K562 (cell line): ENCODE measurements at regions not wholly inside any gene's neighbourhood (a gene's known extent, or its start where the extent isn't known, plus 50 kb on each side); places are given as distances from the start of the nearest gene placed in this dataset.

Experiments used
- ATAC-seq: fragments of 200-7000 bp; cut with Tn5 transposase; 3 replicates; pipeline ENCODE4 v1.9.1; 2020; ENCODE audit warnings: moderate library complexity
- BruUV-seq: library from RNA; stranded (reverse); fragments of 400-500 nt; replicated peaks from 2 replicates; lab custom pipeline; 2021; lab: Mats Ljungman, UMichigan
- CTCF ChIA-PET: fragments of 300-600 bp; formaldehyde crosslinking; extraction: SDS; loops from one replicate; lab custom pipeline; 2021; ENCODE audit warnings: low intra/inter-chr PET ratio; lab: Yijun Ruan, JAX
- POLR2A ChIA-PET: fragments of 300-600, 350-650 bp; sonication (Branson Sonifier 250); formaldehyde crosslinking; extraction: SDS; loops from one replicate; lab custom pipeline; 2021; ENCODE audit warnings: antibody characterized with exemption, inconsistent platforms; lab: Yijun Ruan, JAX
- DNase-seq, 4 experiments: peaks; one replicate each; pipeline versions ENCODE4 v3.0.0 to v3.0.0-alpha.2; 2011 to 2018; ENCODE audit warnings: low spot score in 3 of 4, mixed read lengths in 3 of 4; ENCODE audit errors: extremely low read depth in 1 of 4
- FAIRE-seq: peaks from 2 replicates; lab custom pipeline; 2011; peaks lifted over from hg19 to GRCh38; lab: Jason Lieb, UNC
- H2AFZ ChIP-seq: 2 replicates; pipeline ENCODE4 v1.6.0; 2011; ENCODE audit warnings: low read depth, low read length, control low read depth, inconsistent platforms
- H3K27ac ChIP-seq: fragments of 200-600 bp; 3 replicates; pipeline ENCODE4 v1.8.0; 2011; ENCODE audit warnings: low read depth, mild to moderate bottlenecking, control low read depth, inconsistent platforms, low read length, moderate library complexity, mixed read lengths; ENCODE audit errors: extremely low read depth
- H3K27me3 ChIP-seq, 2 experiments: fragments of 300-600 bp in 1 of 2; 2 replicates in 1 of 2; 3 replicates in 1 of 2; pipeline versions ENCODE4 v1.6.0 to v1.8.0; 2011; ENCODE audit warnings: inconsistent platforms in 2 of 2, low read length in 2 of 2, mild to moderate bottlenecking in 1 of 2, mixed read lengths in 1 of 2, moderate library complexity in 1 of 2; ENCODE audit not compliant: control insufficient read depth in 2 of 2, insufficient read depth in 2 of 2
- H3K36me3 ChIP-seq: fragments of 300-600 bp; 3 replicates; pipeline ENCODE4 v1.8.0; 2011; ENCODE audit warnings: mild to moderate bottlenecking, low read length, inconsistent platforms; ENCODE audit not compliant: control insufficient read depth, insufficient read depth
- H3K4me1 ChIP-seq, 2 experiments: fragments of 200-600 bp in 1 of 2; replicated peaks in 1 of 2; 2 replicates in 1 of 2; 3 replicates in 1 of 2; pipeline versions ENCODE4 v1.5.1 to v1.8.0; 2011; ENCODE audit warnings: inconsistent platforms in 2 of 2, low read length in 2 of 2, mild to moderate bottlenecking in 1 of 2, mixed read lengths in 1 of 2, moderate library complexity in 1 of 2; ENCODE audit not compliant: control insufficient read depth in 2 of 2, insufficient read depth in 2 of 2
- H3K4me2 ChIP-seq: 2 replicates; pipeline ENCODE4 v1.6.1; 2011; ENCODE audit warnings: low read length, control low read depth, inconsistent platforms, mixed read lengths; ENCODE audit not compliant: insufficient read depth
- H3K4me3 ChIP-seq: fragments of 200-600 bp; sonication (generic), shearing (Covaris generic); 2 replicates; pipeline ENCODE4 v1.5.1; 2016; ENCODE audit warnings: control low read depth, inconsistent platforms
- H3K79me2 ChIP-seq: fragments of 200-600 bp; 3 replicates; pipeline ENCODE4 v1.8.0; 2011; ENCODE audit warnings: low read length, inconsistent platforms; ENCODE audit not compliant: control insufficient read depth, insufficient read depth
- H3K9ac ChIP-seq, 2 experiments: 2 replicates each; pipeline versions ENCODE4 v1.6.0 to v1.6.1; 2011; ENCODE audit warnings: low read depth in 2 of 2, low read length in 2 of 2, control low read depth in 1 of 2, inconsistent platforms in 1 of 2, mild to moderate bottlenecking in 1 of 2, mixed read lengths in 1 of 2; ENCODE audit not compliant: insufficient read depth in 1 of 2
- H3K9me1 ChIP-seq: one replicate; pipeline ENCODE4 v1.6.0; 2011; ENCODE audit warnings: inconsistent platforms, mild to moderate bottlenecking, low read length, moderate library complexity; ENCODE audit not compliant: control insufficient read depth, insufficient read depth
- H3K9me3 ChIP-seq: replicated peaks from 2 replicates; pipeline ENCODE4 v1.5.1; 2011; ENCODE audit warnings: low read depth, low read length, inconsistent platforms; ENCODE audit not compliant: control insufficient read depth, insufficient read depth
- H4K20me1 ChIP-seq: replicated peaks from 2 replicates; pipeline ENCODE4 v1.6.1; 2011; ENCODE audit warnings: low read length, inconsistent platforms, mixed read lengths; ENCODE audit not compliant: control insufficient read depth, insufficient read depth
- CBFA2T3 ChIP-seq: fragments of 450-650 bp; IDR thresholded peaks from 2 replicates; pipeline ENCODE4 v1.6.1; 2017
- CEBPB ChIP-seq: fragments of 450-650 bp; IDR thresholded peaks from 2 replicates; pipeline ENCODE4 v1.6.1; 2016; ENCODE audit warnings: missing genetic modification characterization, missing compliant biosample characterization
- CHD1 ChIP-seq: fragments of 200-600 bp; sonication (generic); IDR thresholded peaks from one replicate; pipeline ENCODE4 v1.6.1; 2012; ENCODE audit warnings: mild to moderate bottlenecking, moderate library complexity, low read length, inconsistent platforms
- ID3 ChIP-seq, 2 experiments: fragments of 250-450 bp in 1 of 2; fragments of 450-650 bp in 1 of 2; sonication (Bioruptor Pico) in 1 of 2; IDR thresholded peaks; 2 replicates each; pipeline versions ENCODE4 v1.6.1 to v1.8.0; 2016 to 2021; ENCODE audit warnings: mild to moderate bottlenecking in 2 of 2, moderate library complexity in 2 of 2, missing compliant biosample characterization in 1 of 2, missing genetic modification characterization in 1 of 2
- MYBL2 ChIP-seq, 2 experiments: fragments of 450-650 bp in 1 of 2; sonication (generic) in 1 of 2; formaldehyde crosslinking in 1 of 2; IDR thresholded peaks; 2 replicates each; pipeline versions ENCODE4 v1.6.1 to v1.8.1; 2017 to 2022; ENCODE audit warnings: borderline replicate concordance in 1 of 2, inconsistent platforms in 1 of 2, low read depth in 1 of 2, mild to moderate bottlenecking in 1 of 2, missing genetic modification reagents in 1 of 2, moderate library complexity in 1 of 2
- NCOR1 ChIP-seq: fragments of 450-650 bp; IDR thresholded peaks from 2 replicates; pipeline ENCODE4 v1.6.1; 2016; ENCODE audit warnings: mild to moderate bottlenecking, moderate library complexity
- PPARD ChIP-seq: fragments of 250-450 bp; sonication (Bioruptor Pico); IDR thresholded peaks from 2 replicates; pipeline ENCODE4 v1.8.0; 2022; ENCODE audit warnings: inconsistent platforms, mild to moderate bottlenecking, moderate library complexity
- PTRF ChIP-seq: fragments of 450-650 bp; IDR thresholded peaks from 2 replicates; pipeline ENCODE4 v1.6.1; 2016; ENCODE audit warnings: mild to moderate bottlenecking, missing genetic modification characterization, missing compliant biosample characterization
- SAFB ChIP-seq: fragments of 200-400 bp; formaldehyde crosslinking; IDR thresholded peaks from 2 replicates; pipeline ENCODE4 v1.6.1; 2017; ENCODE audit warnings: low read depth, low read length, borderline replicate concordance
- SLC30A9 ChIP-seq: fragments of 250-450 bp; sonication (Bioruptor Pico); IDR thresholded peaks from 2 replicates; pipeline ENCODE4 v1.8.0; 2022; ENCODE audit warnings: mild to moderate bottlenecking, moderate library complexity
- SREBF1 ChIP-seq: fragments of 150-350 bp; IDR thresholded peaks from 2 replicates; pipeline ENCODE4 v1.6.1; 2014; ENCODE audit warnings: antibody characterized with exemption, low read depth, low read length, borderline replicate concordance
- STAT5A ChIP-seq: IDR thresholded peaks from 2 replicates; pipeline ENCODE4 v1.6.1; 2012; ENCODE audit warnings: low read length, inconsistent platforms, borderline replicate concordance
- STAT6 ChIP-seq: sonication (generic); formaldehyde crosslinking; IDR thresholded peaks from 2 replicates; pipeline ENCODE4 v1.8.1; 2023; ENCODE audit warnings: mild to moderate bottlenecking, missing genetic modification reagents
- THRA ChIP-seq: fragments of 450-650 bp; IDR thresholded peaks from 2 replicates; pipeline ENCODE4 v1.6.1; 2017; ENCODE audit warnings: mild to moderate bottlenecking, moderate library complexity
- ZBTB2 ChIP-seq: fragments of 450-650 bp; IDR thresholded peaks from 2 replicates; pipeline ENCODE4 v1.6.1; 2016; ENCODE audit warnings: antibody characterized with exemption
- ZNF695 ChIP-seq: fragments of 450-650 bp; formaldehyde crosslinking; IDR thresholded peaks from 2 replicates; pipeline ENCODE4 v1.4.0; 2020; ENCODE audit warnings: mild to moderate bottlenecking, moderate library complexity
- WGBS: fragments of 100-300 bp; shearing (Covaris generic); methylation state at CpG from one replicate; pipeline ENCODE4 v1.1.6; 2016; ENCODE audit warnings: low coverage, mixed read lengths; ENCODE audit not compliant: insufficient coverage; ENCODE audit errors: missing lambda C conversion rate; 5-methylcytosine and 5-hydroxymethylcytosine counted together
- in situ Hi-C: fragments of 300-500 bp; cut with MboI; formaldehyde crosslinking; loops from 4 replicates; pipeline ENCODE4 v1.15.0; 2018; ENCODE audit warnings: inconsistent platforms, mixed read lengths
- intact Hi-C: fragments of 100-400 bp; cut with micrococcal nuclease; formaldehyde crosslinking; loops from 2 replicates; pipeline ENCODE4 v1.14.2; 2022
- TF ChIP-seq, protein P1 (sequence below): sonication (generic); IDR thresholded peaks from 2 replicates; pipeline ENCODE4 v1.6.1; 2016

- DNase-seq (no peak), ATAC-seq (no peak), FAIRE-seq (no peak)
- Histone ChIP-seq H3K9me3 (no peaks in the 10 kb centered on the region), H3K27ac (no peak overlapping the region), H3K9ac (no peak overlapping the region), H4K20me1 (no peaks in the 10 kb centered on the region), H3K36me3 (no peaks in the 10 kb centered on the region), H3K27me3 (peaks cover 2 to 17% of the 10 kb centered on the region in 2 experiments; a peak in 3 of 5 replicates), H3K79me2 (no peaks in the 10 kb centered on the region), H3K4me3 (no peak overlapping the region), H3K9me1 (no peaks in the 10 kb centered on the region), H3K4me1 (no peaks in the 10 kb centered on the region), H3K4me2 (no peak overlapping the region), H2AFZ (no peak overlapping the region)
- CTCF ChIA-PET, result no interaction called here
- 2% methylated on average over 5 of the region's 5 CpGs for WGBS
- no TSS peak for BruUV-seq
- in situ Hi-C loops (no loop called here), intact Hi-C loops (no loop called here)
- POLR2A ChIA-PET, result no interaction called here
- TF ChIP-seq ID3 (CRISPR knock-in tag; IDR thresholded peaks at IDR 0.05), result no peak
- TF ChIP-seq ID3 (tag; IDR thresholded peaks at IDR 0.05), result no peak
- TF ChIP-seq STAT6 (CRISPR knock-in tag), result no peak
- TF ChIP-seq CHD1, result no peak
- TF ChIP-seq SAFB, result no peak
- TF ChIP-seq PPARD (CRISPR knock-in tag), result no peak
- no peak for TF ChIP-seq CBFA2T3
- TF ChIP-seq PTRF (tag), result no peak
- no peak for TF ChIP-seq SLC30A9 (CRISPR knock-in tag)
- TF ChIP-seq SREBF1, result no peak
- no peak for TF ChIP-seq ZBTB2
- TF ChIP-seq THRA, result no peak
- no peak for TF ChIP-seq CEBPB
- TF ChIP-seq, protein P1, sequence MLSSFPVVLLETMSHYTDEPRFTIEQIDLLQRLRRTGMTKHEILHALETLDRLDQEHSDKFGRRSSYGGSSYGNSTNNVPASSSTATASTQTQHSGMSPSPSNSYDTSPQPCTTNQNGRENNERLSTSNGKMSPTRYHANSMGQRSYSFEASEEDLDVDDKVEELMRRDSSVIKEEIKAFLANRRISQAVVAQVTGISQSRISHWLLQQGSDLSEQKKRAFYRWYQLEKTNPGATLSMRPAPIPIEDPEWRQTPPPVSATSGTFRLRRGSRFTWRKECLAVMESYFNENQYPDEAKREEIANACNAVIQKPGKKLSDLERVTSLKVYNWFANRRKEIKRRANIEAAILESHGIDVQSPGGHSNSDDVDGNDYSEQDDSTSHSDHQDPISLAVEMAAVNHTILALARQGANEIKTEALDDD, result no peak
- TF ChIP-seq STAT5A, result no peak
- TF ChIP-seq ZNF695 (CRISPR knock-in tag), result no peak
- no peak for TF ChIP-seq MYBL2 (IDR thresholded peaks at IDR 0.05; ENCODE audit: low read depth)
- no peak for TF ChIP-seq MYBL2 (CRISPR knock-in tag; IDR thresholded peaks at IDR 0.05; ENCODE audit: borderline replicate concordance)
- no peak for TF ChIP-seq NCOR1
Observed at GRCh38 chr4:26196567-26196966, 124.2 kb upstream of the RBPJ start.
